Astrocyte of the cerebellum (primary cell): ENCODE measurements at regions not wholly inside any gene's neighbourhood (a gene's known extent, or its start where the extent isn't known, plus 50 kb on each side); places are given as distances from the start of the nearest gene placed in this dataset.
"Not testable (repeated sequence)": the region's sequence is repeated elsewhere in the genome, so short reads cannot be mapped to it uniquely, and the experiment has no call there.

ENCODE experiments used
- DNase-seq: peaks from one replicate; pipeline ENCODE4 v3.0.0-alpha.2; 2011; ENCODE audit warnings: low read depth
- H3K4me3 ChIP-seq: 2 replicates; pipeline ENCODE4 v1.5.1; 2011; ENCODE audit warnings: mild to moderate bottlenecking, low read depth, low read length, moderate library complexity
- CTCF ChIP-seq: IDR thresholded peaks from 2 replicates; pipeline ENCODE4 v1.5.1; 2012; ENCODE audit warnings: low read length, low read depth, moderate library complexity, mild to moderate bottlenecking; ENCODE audit errors: missing control alignments
- in situ Hi-C: cut with HindIII; loops from 2 replicates; pipeline ENCODE4 v1.10.0; 2017; ENCODE audit warnings: low sequenced_read_pairs

- H3K4me3 ChIP-seq, result no peak overlapping the region
- no peak for TF ChIP-seq CTCF
- in situ Hi-C loops, result no loop called here
- no peak for DNase-seq
Measured at GRCh38 chr1:21385022-21385421, 54.9 kb upstream of the NBPF3 start.

- no peak overlapping the region for H3K4me3 ChIP-seq
- no peak for DNase-seq
- no peak for TF ChIP-seq CTCF
- in situ Hi-C loops, result no loop called here
Measured at GRCh38 chr1:21384620-21385019, 55.3 kb upstream of the NBPF3 start.

GRCh38 chr1:21383785-21384401 lies 56.0 kb upstream of the NBPF3 start:
- TF ChIP-seq CTCF, result no peak
- DNase-seq, result no peak
- in situ Hi-C loops, result no loop called here
- H3K4me3 ChIP-seq, result no peak overlapping the region

GRCh38 chr1:21381354-21381753 lies 58.6 kb upstream of the NBPF3 start:
- in situ Hi-C loops, result no loop called here
- TF ChIP-seq CTCF, result no peak

GRCh38 chr1:21380147-21380546 lies 59.8 kb upstream of the NBPF3 start:
- H3K4me3 ChIP-seq, DNase-seq, in situ Hi-C loops: not testable (repeated sequence)

More at GRCh38 chr1:21381354-21381753, 58.6 kb upstream of the NBPF3 start:
- DNase-seq, result no peak
- H3K4me3 ChIP-seq, result no peak overlapping the region

- TF ChIP-seq CTCF, result no peak
Measured at GRCh38 chr1:21379571-21379970, 60.4 kb upstream of the NBPF3 start.

GRCh38 chr1:21378705-21379494 lies 61.0 kb upstream of the NBPF3 start:
- DNase-seq, result no peak
- H3K4me3 ChIP-seq, result no peak overlapping the region
- no peak for TF ChIP-seq CTCF
- in situ Hi-C loops, result no loop called here

More at GRCh38 chr1:21379571-21379970, 60.4 kb upstream of the NBPF3 start:
- no peak overlapping the region for H3K4me3 ChIP-seq
- in situ Hi-C loops, result no loop called here
- DNase-seq, result no peak
